ENCODE measurements at regions not wholly inside any gene's neighbourhood (a gene's known extent, or its start where the extent isn't known, plus 50 kb on each side); places are given as distances from the start of the nearest gene placed in this dataset.
"Not testable (repeated sequence)": the region's sequence is repeated elsewhere in the genome, so short reads cannot be mapped to it uniquely, and the experiment has no call there.

GRCh38 chr1:96865731-96866685, 144.4 kb downstream of the PTBP2 start:
- no peaks in the 10 kb centered on the region for H3K4me1 Mint-ChIP-seq
- no peak overlapping the region for H3K4me3 Mint-ChIP-seq
- no peak overlapping the region for H3K27ac Mint-ChIP-seq
- H3K9me3 ChIP-seq (ENCODE audit: control insufficient read depth, low read length, poor library complexity, severe bottlenecking): no peaks in the 10 kb centered on the region
- DNase-seq (no peak), ATAC-seq (no peak)
- no peaks in the 10 kb centered on the region for H3K27me3 Mint-ChIP-seq
- no peaks in the 10 kb centered on the region for H3K36me3 Mint-ChIP-seq (ENCODE audit: low read depth)

- H3K9me3 ChIP-seq (ENCODE audit: control insufficient read depth, low read length, poor library complexity, severe bottlenecking): no peaks in the 10 kb centered on the region
- DNase-seq: no peak
- no peak for ATAC-seq
- Mint-ChIP-seq H3K4me1 (no peaks in the 10 kb centered on the region), H3K4me3 (no peak overlapping the region), H3K36me3 (ENCODE audit: low read depth) (no peaks in the 10 kb centered on the region), H3K27ac (no peak overlapping the region), H3K27me3 (no peaks in the 10 kb centered on the region)
Measured at GRCh38 chr1:96872757-96873156, 151.2 kb downstream of the PTBP2 start.

GRCh38 chr1:96878640-96879039, 157.1 kb downstream of the PTBP2 start:
- no peaks in the 10 kb centered on the region for H3K27me3 Mint-ChIP-seq
- no peaks in the 10 kb centered on the region for H3K36me3 Mint-ChIP-seq (ENCODE audit: low read depth)
- no peaks in the 10 kb centered on the region for H3K9me3 ChIP-seq (ENCODE audit: control insufficient read depth, low read length, poor library complexity, severe bottlenecking)
- H3K27ac Mint-ChIP-seq: no peak overlapping the region
- no peak for DNase-seq
- no peak overlapping the region for H3K4me3 Mint-ChIP-seq
- no peaks in the 10 kb centered on the region for H3K4me1 Mint-ChIP-seq
- ATAC-seq: no peak

GRCh38 chr1:96880626-96881025, 159.0 kb downstream of the PTBP2 start:
- Mint-ChIP-seq H3K27me3 (no peaks in the 10 kb centered on the region), H3K36me3 (ENCODE audit: low read depth) (no peaks in the 10 kb centered on the region), H3K4me1 (no peaks in the 10 kb centered on the region), H3K27ac (no peak overlapping the region), H3K4me3 (no peak overlapping the region)
- no peaks in the 10 kb centered on the region for H3K9me3 ChIP-seq (ENCODE audit: control insufficient read depth, low read length, poor library complexity, severe bottlenecking)
- ATAC-seq (no peak), DNase-seq (no peak)

- Mint-ChIP-seq H3K36me3 (ENCODE audit: low read depth) (no peaks in the 10 kb centered on the region), H3K27ac (no peak overlapping the region), H3K4me3 (no peak overlapping the region), H3K27me3 (no peaks in the 10 kb centered on the region), H3K4me1 (no peaks in the 10 kb centered on the region)
- H3K9me3 ChIP-seq (ENCODE audit: control insufficient read depth, low read length, poor library complexity, severe bottlenecking): no peaks in the 10 kb centered on the region
- ATAC-seq (no peak), DNase-seq (no peak)
Measured at GRCh38 chr1:96882096-96882495, 160.5 kb downstream of the PTBP2 start.

GRCh38 chr1:96886474-96886873, 164.9 kb downstream of the PTBP2 start:
- DNase-seq (no peak), ATAC-seq (no peak)
- no peaks in the 10 kb centered on the region for H3K9me3 ChIP-seq (ENCODE audit: control insufficient read depth, low read length, poor library complexity, severe bottlenecking)
- no peaks in the 10 kb centered on the region for H3K27me3 Mint-ChIP-seq
- no peaks in the 10 kb centered on the region for H3K4me1 Mint-ChIP-seq
- H3K27ac Mint-ChIP-seq: no peak overlapping the region
- no peak overlapping the region for H3K4me3 Mint-ChIP-seq
- H3K36me3 Mint-ChIP-seq (ENCODE audit: low read depth): no peaks in the 10 kb centered on the region

GRCh38 chr1:96887501-96887900, 165.9 kb downstream of the PTBP2 start:
- ATAC-seq (no peak), DNase-seq (no peak)
- Mint-ChIP-seq H3K4me3 (no peak overlapping the region), H3K4me1 (no peaks in the 10 kb centered on the region), H3K27ac (no peak overlapping the region), H3K27me3 (no peaks in the 10 kb centered on the region), H3K36me3 (ENCODE audit: low read depth) (no peaks in the 10 kb centered on the region)
- no peaks in the 10 kb centered on the region for H3K9me3 ChIP-seq (ENCODE audit: control insufficient read depth, low read length, poor library complexity, severe bottlenecking)

- Mint-ChIP-seq H3K4me3 (no peak overlapping the region), H3K27me3 (peaks cover 4% of the 10 kb centered on the region), H3K27ac (no peak overlapping the region), H3K36me3 (ENCODE audit: low read depth) (no peaks in the 10 kb centered on the region), H3K4me1 (no peaks in the 10 kb centered on the region)
- no peak for ATAC-seq
- H3K9me3 ChIP-seq (ENCODE audit: control insufficient read depth, low read length, poor library complexity, severe bottlenecking): no peaks in the 10 kb centered on the region
- DNase-seq: no peak
Measured at GRCh38 chr1:96901783-96902363, 180.3 kb downstream of the PTBP2 start.

- Mint-ChIP-seq H3K4me3 (no peak overlapping the region), H3K27me3 (peaks cover 2% of the 10 kb centered on the region), H3K36me3 (ENCODE audit: low read depth) (no peaks in the 10 kb centered on the region), H3K27ac (no peak overlapping the region), H3K4me1 (no peaks in the 10 kb centered on the region)
- no peak for ATAC-seq
- no peaks in the 10 kb centered on the region for H3K9me3 ChIP-seq (ENCODE audit: control insufficient read depth, low read length, poor library complexity, severe bottlenecking)
- DNase-seq: no peak
Measured at GRCh38 chr1:96912248-96912647, 190.7 kb downstream of the PTBP2 start.

GRCh38 chr1:96915701-96916100, 194.1 kb downstream of the PTBP2 start:
- not testable (repeated sequence) for H3K36me3 Mint-ChIP-seq (ENCODE audit: low read depth); DNase-seq; ATAC-seq

GRCh38 chr1:96918406-96918805, 196.8 kb downstream of the PTBP2 start:
- no peak overlapping the region for H3K4me3 Mint-ChIP-seq
- no peaks in the 10 kb centered on the region for H3K4me1 Mint-ChIP-seq
- H3K27ac Mint-ChIP-seq: no peak overlapping the region
- H3K27me3 Mint-ChIP-seq: no peaks in the 10 kb centered on the region
- no peak for DNase-seq
- ATAC-seq: no peak
- no peaks in the 10 kb centered on the region for H3K36me3 Mint-ChIP-seq (ENCODE audit: low read depth)
- no peaks in the 10 kb centered on the region for H3K9me3 ChIP-seq (ENCODE audit: control insufficient read depth, low read length, poor library complexity, severe bottlenecking)

More at GRCh38 chr1:96915701-96916100, 194.1 kb downstream of the PTBP2 start:
- H3K27ac Mint-ChIP-seq; H3K4me1 Mint-ChIP-seq; H3K27me3 Mint-ChIP-seq; H3K4me3 Mint-ChIP-seq; H3K9me3 ChIP-seq (ENCODE audit: control insufficient read depth, low read length, poor library complexity, severe bottlenecking): not testable (repeated sequence)

- ATAC-seq (no peak), DNase-seq (no peak)
- H3K36me3 Mint-ChIP-seq (ENCODE audit: low read depth): no peaks in the 10 kb centered on the region
- H3K4me3 Mint-ChIP-seq: no peak overlapping the region
- H3K27me3 Mint-ChIP-seq: no peaks in the 10 kb centered on the region
- H3K27ac Mint-ChIP-seq: no peak overlapping the region
- no peaks in the 10 kb centered on the region for H3K4me1 Mint-ChIP-seq
- no peaks in the 10 kb centered on the region for H3K9me3 ChIP-seq (ENCODE audit: control insufficient read depth, low read length, poor library complexity, severe bottlenecking)
Measured at GRCh38 chr1:96922181-96922580, 200.6 kb downstream of the PTBP2 start.

GRCh38 chr1:96923753-96924152, 202.2 kb downstream of the PTBP2 start:
- H3K27ac Mint-ChIP-seq: no peak overlapping the region
- H3K36me3 Mint-ChIP-seq (ENCODE audit: low read depth): no peaks in the 10 kb centered on the region
- no peaks in the 10 kb centered on the region for H3K4me1 Mint-ChIP-seq
- H3K4me3 Mint-ChIP-seq: no peak overlapping the region
- no peaks in the 10 kb centered on the region for H3K9me3 ChIP-seq (ENCODE audit: control insufficient read depth, low read length, poor library complexity, severe bottlenecking)
- no peak for DNase-seq
- H3K27me3 Mint-ChIP-seq: no peaks in the 10 kb centered on the region
- ATAC-seq: no peak

- H3K4me3 Mint-ChIP-seq: no peak overlapping the region
- H3K27ac Mint-ChIP-seq: no peak overlapping the region
- ATAC-seq: no peak
- no peaks in the 10 kb centered on the region for H3K4me1 Mint-ChIP-seq
- H3K27me3 Mint-ChIP-seq: no peaks in the 10 kb centered on the region
- no peak for DNase-seq
- no peaks in the 10 kb centered on the region for H3K36me3 Mint-ChIP-seq (ENCODE audit: low read depth)
- no peaks in the 10 kb centered on the region for H3K9me3 ChIP-seq (ENCODE audit: control insufficient read depth, low read length, poor library complexity, severe bottlenecking)
Measured at GRCh38 chr1:96926176-96926575, 204.6 kb downstream of the PTBP2 start.
